GM19328 (cell line): ENCODE measurements at regions not wholly inside any gene's neighbourhood (a gene's known extent, or its start where the extent isn't known, plus 50 kb on each side); places are given as distances from the start of the nearest gene placed in this dataset.

Experiments
- ATAC-seq: cut with Tn5 transposase; IDR thresholded peaks from one replicate; pipeline ENCODE4 v1.9.1; 2021; ENCODE audit warnings: mild to moderate bottlenecking, moderate library complexity; ENCODE audit not compliant: unreplicated experiment

- ATAC-seq: no peak
Observed at GRCh38 chr5:88376728-88377127, 108.1 kb upstream of the TMEM161B start.

DNA sequence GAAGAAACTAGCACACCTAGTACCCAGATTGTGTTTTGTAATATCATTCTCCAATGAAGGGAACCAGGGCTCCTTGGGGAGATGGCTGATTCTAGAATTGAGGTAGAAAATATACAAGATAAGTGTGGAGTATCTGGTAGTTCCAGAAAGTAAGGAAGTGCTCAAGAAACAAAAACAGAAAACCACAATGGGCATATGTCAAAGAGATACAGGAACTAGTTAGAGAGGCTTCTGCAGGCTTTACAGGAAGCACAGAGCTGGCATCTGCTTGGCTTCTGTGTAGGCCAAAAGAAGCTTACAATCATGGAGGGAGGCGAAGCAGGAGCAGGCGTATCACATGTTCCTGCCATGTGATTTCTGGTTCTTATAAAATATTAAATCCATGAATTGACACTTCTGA is 105.7 kb upstream of the TMEM161B start:
- ATAC-seq: no peak

DNA sequence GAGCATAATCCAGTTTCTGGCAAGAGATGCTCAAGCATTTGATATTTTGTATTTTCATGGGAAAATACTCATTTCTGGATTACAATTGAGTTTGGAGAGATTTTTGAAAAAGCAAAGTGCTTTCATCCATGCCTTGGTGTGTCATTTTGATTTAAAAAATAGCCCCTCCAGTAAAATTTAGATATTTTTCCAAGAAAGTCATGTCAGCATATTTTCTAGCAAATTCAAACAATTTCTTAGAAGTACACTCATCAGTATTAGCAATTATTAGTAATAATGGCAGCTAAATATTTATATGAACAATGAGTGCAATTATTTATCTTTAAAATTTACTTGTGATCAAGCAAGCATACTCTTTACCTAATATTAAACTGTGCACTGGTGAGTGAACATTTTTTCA is 102.2 kb upstream of the TMEM161B start:
- no peak for ATAC-seq

- ATAC-seq: no peak
Observed at GRCh38 chr5:88368201-88368600, 99.6 kb upstream of the TMEM161B start.

DNA sequence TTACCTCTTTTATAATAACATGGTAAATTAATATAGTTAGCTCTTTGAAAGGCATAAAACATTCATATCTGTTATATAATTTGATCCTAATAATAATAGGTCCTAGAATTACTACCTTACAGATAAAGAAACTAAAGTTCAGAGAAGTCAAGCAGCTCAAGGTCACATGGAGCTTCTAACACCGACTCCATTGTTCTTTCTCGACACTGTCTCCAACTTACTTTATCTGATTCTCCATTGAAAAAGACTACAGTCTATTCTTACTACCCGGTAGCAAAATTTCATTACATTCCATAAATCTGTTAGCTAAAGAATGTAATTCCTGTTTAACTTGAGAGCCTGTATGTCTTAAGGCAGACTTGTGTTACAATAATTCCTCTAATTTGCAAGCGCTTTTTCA is 96.3 kb upstream of the TMEM161B start:
- no peak for ATAC-seq

- no peak for ATAC-seq
Observed at GRCh38 chr5:88355490-88356050, 86.9 kb upstream of the TMEM161B start.

DNA sequence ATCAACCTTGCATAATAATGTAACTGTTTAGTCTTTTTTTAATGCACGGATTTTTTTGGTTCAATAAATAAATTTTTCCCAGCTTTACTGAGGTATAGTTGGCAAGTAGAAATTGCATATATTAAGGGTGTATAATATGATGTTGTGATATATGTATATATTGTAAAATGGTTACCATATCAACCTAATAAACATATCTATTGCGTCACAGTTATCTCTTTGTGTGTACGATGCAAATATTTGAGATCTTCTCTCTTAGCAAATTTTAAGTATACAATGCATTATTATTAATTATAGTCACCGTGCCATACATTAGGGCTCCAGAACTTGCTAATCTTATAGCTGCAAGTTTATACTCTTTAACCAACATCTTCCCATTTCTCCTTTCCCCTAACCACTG is 57.2 kb upstream of the TMEM161B start:
- ATAC-seq: no peak

- ATAC-seq: no peak
Observed at GRCh38 chr5:88322785-88323184, 54.1 kb upstream of the TMEM161B start.
